ENCODE measurements at regions not wholly inside any gene's neighbourhood (a gene's known extent, or its start where the extent isn't known, plus 50 kb on each side); places are given as distances from the start of the nearest gene placed in this dataset.

- no peak for DNase-seq (ENCODE audit: low read depth)
- no peak overlapping the region for H3K4me3 ChIP-seq (ENCODE audit: low read length)
- TF ChIP-seq, protein P1, sequence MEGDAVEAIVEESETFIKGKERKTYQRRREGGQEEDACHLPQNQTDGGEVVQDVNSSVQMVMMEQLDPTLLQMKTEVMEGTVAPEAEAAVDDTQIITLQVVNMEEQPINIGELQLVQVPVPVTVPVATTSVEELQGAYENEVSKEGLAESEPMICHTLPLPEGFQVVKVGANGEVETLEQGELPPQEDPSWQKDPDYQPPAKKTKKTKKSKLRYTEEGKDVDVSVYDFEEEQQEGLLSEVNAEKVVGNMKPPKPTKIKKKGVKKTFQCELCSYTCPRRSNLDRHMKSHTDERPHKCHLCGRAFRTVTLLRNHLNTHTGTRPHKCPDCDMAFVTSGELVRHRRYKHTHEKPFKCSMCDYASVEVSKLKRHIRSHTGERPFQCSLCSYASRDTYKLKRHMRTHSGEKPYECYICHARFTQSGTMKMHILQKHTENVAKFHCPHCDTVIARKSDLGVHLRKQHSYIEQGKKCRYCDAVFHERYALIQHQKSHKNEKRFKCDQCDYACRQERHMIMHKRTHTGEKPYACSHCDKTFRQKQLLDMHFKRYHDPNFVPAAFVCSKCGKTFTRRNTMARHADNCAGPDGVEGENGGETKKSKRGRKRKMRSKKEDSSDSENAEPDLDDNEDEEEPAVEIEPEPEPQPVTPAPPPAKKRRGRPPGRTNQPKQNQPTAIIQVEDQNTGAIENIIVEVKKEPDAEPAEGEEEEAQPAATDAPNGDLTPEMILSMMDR (conservative IDR thresholded peaks at IDR 0.05; ENCODE audit: low read length): no peak
Observed at GRCh38 chr11:10634407-10634806, 59.1 kb downstream of the IRAG1 start.

DNA sequence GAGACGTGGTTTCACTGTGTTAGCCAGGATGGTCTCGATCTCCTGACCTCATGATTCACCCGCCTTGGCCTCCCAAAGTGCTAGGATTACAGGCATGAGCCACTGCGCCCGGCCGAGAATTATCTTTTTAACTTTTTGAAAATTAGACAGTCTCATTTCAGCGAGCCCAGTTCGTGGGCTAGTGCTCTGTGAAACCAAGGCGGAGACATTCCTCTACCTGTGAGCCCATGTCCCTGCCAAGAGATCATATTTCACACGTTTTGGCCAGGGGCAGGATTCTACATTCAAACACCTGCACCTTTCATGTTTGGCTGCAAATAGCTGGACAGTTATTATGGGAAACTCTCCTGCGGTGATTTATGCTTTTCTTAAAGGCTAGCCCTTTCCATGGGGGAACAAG is 60.3 kb downstream of the IRAG1 start:
- no peak for DNase-seq (ENCODE audit: low read depth)
- TF ChIP-seq, protein P1 (conservative IDR thresholded peaks at IDR 0.05; ENCODE audit: low read length): no peak
- H3K4me3 ChIP-seq (ENCODE audit: low read length): no peak overlapping the region

DNA sequence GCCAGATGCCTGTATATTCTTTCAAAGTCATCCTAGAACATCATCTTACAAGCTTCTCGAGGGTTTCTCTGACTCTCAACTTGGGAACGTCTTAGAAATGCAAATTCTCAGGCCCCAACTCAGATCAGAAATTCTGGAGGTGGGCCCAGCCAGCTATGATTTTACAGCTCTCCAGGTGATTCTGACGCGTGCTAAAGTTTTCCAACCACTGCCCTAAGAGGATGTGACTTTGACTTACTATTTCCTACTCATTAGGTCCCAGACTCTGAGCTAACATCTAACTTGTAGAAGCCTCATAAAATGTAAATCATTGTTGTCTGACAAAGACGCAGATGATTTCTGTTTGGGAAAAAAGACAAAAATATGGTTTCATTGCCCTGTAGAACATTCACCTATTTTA is 61.1 kb downstream of the IRAG1 start:
- no peak for DNase-seq (ENCODE audit: low read depth)
- TF ChIP-seq, protein P1 (conservative IDR thresholded peaks at IDR 0.05; ENCODE audit: low read length): no peak
- no peak overlapping the region for H3K4me3 ChIP-seq (ENCODE audit: low read length)

DNA sequence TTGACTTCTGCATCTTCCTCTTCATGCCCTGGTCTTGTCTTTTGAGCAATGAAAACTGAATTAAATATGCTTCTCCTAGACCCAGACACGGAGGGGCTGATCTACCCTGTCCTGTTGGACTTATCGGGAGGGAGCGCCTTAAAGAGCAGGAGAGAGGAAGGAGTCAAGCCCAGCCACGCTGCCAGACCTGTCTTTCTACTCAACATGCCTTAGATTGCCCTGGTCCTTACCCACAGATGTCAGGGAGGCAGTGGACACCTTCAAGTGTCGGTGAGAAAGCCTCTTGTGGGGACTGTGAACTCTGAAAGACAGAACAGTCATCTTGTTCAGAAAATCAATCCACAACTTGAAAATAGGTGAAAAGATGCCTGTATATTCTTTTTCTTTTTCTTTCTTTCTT is 61.8 kb downstream of the IRAG1 start:
- H3K4me3 ChIP-seq (ENCODE audit: low read length): no peak overlapping the region
- DNase-seq (ENCODE audit: low read depth): no peak
- TF ChIP-seq, protein P1 (conservative IDR thresholded peaks at IDR 0.05; ENCODE audit: low read length): no peak

DNA sequence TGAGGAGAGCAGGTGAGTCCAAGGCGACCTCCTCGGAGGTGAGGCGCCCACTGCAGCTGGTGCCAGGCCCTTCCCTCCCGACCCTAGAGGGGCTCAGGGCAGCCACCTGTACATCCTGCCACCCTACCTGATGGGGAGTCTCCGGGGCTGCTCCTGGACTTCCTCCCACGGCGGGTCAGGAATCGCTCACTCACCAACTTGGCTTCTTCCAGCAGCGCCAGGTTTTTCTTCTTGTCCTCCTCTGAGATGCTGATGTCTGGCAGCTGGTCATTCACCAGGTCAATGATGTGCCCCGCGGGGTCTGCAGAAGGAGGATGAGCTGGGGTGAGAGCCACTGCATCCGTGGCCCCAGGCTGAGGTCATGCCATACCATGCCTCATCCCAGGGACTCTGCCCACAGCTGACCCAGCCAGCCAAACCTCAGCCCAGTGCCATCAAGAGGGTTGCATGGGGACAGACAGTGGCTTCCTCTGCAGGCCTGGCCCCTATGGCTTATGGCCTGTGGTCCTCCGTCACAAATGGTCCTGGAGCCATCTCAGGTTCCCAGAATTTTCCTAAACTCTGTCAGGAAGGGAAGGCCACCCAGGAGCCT is 61.0 kb upstream of the LYVE1 start:
- H3K4me3 ChIP-seq (ENCODE audit: low read length): no peak overlapping the region
- DNase-seq (ENCODE audit: low read depth): no peak
- TF ChIP-seq, protein P1 (conservative IDR thresholded peaks at IDR 0.05; ENCODE audit: low read length): no peak

DNA sequence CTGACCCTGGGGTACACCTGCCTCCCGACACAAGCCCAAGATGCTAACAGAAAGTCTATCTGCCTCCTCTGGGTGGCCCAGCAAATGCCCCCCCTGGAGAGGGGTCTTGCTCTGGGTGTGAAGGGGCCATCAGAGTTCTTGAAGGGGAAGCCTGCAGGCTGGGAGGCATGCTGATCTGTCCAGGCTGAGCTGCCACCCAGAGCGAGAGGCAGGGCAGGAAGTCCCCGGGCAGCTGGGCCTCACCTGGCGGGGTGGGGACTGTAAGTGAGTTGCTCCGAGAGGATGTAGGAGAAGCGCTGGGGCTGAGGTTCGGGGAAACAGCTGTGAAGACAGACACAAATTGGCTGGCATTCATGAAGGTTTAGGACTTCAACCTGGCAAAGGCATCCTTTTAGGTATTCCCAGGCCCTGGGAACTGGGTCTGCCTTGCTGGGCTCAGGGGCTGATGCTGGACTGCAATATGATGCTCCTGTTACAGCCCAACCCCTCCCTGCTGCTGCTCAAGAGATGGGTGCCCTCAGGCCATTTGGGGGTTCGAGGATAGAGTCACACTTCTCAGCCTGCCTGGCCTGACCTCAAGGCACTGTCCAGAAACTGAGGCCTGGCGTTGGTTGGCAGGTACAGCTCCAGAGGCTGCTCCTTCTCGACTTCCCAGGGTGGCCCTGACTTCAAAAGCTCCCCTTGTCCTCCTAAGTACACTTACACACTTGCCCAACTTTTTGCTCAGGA is 60.2 kb upstream of the LYVE1 start:
- TF ChIP-seq, protein P1 (conservative IDR thresholded peaks at IDR 0.05; ENCODE audit: low read length): no peak
- DNase-seq (ENCODE audit: low read depth): no peak
- no peak overlapping the region for H3K4me3 ChIP-seq (ENCODE audit: low read length)

- H3K4me3 ChIP-seq (ENCODE audit: low read length): no peak overlapping the region
- no peak for DNase-seq (ENCODE audit: low read depth)
- TF ChIP-seq, protein P1 (conservative IDR thresholded peaks at IDR 0.05; ENCODE audit: low read length): no peak
Observed at GRCh38 chr11:10627816-10628215, 59.4 kb upstream of the LYVE1 start.

All from AG10803 (cell line).